ENCODE measurements at regions not wholly inside any gene's neighbourhood (a gene's known extent, or its start where the extent isn't known, plus 50 kb on each side); places are given as distances from the start of the nearest gene placed in this dataset.

DNA sequence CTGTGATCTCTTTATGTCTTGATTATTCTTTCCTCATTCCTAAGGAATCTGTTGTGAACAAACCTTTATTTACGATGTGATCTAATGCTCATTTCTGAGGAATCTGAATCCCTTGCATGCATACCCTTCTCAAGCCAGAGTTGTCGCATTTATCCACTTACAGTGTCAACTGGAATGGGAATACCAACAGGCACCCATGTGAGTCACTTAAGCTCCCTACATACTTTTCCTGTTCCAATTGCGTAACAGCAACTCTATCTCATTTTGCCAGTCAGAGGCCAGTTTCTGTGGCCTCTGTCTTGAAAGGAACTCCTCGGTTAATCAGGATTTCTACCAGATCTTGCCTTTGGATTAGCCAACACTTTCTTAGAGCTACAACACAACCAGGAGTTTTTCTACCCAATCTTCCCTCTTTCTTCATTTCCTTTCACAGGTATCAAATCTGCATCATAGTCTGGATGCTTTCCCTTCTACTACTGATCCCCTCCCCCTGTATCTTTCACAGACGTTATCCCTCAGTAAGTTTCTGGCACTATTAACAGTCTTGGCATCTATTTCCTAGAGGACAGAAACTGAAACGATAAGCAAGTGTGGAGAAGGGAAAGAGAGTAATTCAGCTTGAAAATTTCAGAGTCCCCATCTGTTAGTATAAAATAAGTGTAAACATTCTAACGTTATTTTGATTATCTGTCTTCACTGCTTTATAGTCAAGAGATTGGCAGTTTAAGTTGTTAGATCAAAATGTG lies 66.8 kb upstream of the BCHE start:
- Histone ChIP-seq H3K4me3 (no peak overlapping the region), H3K9me3 (no peaks in the 10 kb centered on the region), H3K4me1 (no peaks in the 10 kb centered on the region), H3K4me2 (no peak overlapping the region), H3K27ac (no peak overlapping the region)
- TF ChIP-seq NFE2L2 (conservative IDR thresholded peaks at IDR 0.05; ENCODE audit: low read length): no peak
- TF ChIP-seq CBX2 (IDR thresholded peaks at IDR 0.05; ENCODE audit: borderline replicate concordance, low read depth): no peak
- peak in 1 of 2 experiments; percentile 31; a peak in 1 of 4 replicates for TF ChIP-seq CEBPB (IDR thresholded peaks at IDR 0.05)
- no peak for TF ChIP-seq JUNB (IDR thresholded peaks at IDR 0.05)
- TF ChIP-seq POLR2A (IDR thresholded peaks at IDR 0.05; ENCODE audit: low read length): no peak
- no peak for TF ChIP-seq HEYL (CRISPR knock-in tag; IDR thresholded peaks at IDR 0.05)
- TF ChIP-seq, protein P1, sequence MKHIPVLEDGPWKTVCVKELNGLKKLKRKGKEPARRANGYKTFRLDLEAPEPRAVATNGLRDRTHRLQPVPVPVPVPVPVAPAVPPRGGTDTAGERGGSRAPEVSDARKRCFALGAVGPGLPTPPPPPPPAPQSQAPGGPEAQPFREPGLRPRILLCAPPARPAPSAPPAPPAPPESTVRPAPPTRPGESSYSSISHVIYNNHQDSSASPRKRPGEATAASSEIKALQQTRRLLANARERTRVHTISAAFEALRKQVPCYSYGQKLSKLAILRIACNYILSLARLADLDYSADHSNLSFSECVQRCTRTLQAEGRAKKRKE (CRISPR knock-in tag; IDR thresholded peaks at IDR 0.05; ENCODE audit: low read depth): no peak
- ChIA-PET CTCF (no interaction called here), POLR2A (no interaction called here)
- DNase-seq (ENCODE audit: low read depth in 1 of 2, low spot score in 1 of 2) (peak in 1 of 2 experiments; percentile 0), ATAC-seq (no peak), FAIRE-seq (no peak)
- 42% methylated on average over 7 of the region's 7 CpGs for WGBS (ENCODE audit: missing lambda C conversion rate)

DNA sequence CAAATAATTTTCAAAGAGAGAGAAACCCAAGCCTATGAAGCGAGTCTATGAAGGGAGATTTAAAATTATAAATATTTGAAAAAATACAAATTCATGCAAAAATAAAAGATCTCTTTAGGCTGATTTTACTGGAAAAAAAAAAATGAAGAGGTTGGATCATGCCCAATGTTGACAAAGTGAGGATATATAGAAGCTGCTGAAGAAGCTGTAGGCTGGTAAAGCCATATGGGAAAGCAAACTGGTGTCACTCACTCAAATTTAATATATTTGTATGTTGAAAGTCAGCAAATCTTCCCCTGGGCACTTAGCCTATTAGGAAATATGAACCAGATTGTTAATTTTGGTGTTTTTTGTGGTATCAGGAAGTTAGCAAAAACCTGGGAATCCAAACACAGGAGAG lies 61.8 kb upstream of the BCHE start:
- FAIRE-seq: no peak
- POLR2A ChIA-PET: no interaction called here
- no peak for ATAC-seq

More for the DNA sequence above, 61.8 kb upstream of the BCHE start:
- DNase-seq (ENCODE audit: low read depth in 1 of 2, low spot score in 1 of 2): no peak
- H3K27ac ChIP-seq: no peak overlapping the region
- H3K4me1 ChIP-seq: no peaks in the 10 kb centered on the region
- WGBS (ENCODE audit: missing lambda C conversion rate): 69% methylated on average over 1 of the region's 1 CpG
- no peak for TF ChIP-seq ZNF302 (CRISPR knock-in tag; IDR thresholded peaks at IDR 0.05)
- TF ChIP-seq, protein P2, sequence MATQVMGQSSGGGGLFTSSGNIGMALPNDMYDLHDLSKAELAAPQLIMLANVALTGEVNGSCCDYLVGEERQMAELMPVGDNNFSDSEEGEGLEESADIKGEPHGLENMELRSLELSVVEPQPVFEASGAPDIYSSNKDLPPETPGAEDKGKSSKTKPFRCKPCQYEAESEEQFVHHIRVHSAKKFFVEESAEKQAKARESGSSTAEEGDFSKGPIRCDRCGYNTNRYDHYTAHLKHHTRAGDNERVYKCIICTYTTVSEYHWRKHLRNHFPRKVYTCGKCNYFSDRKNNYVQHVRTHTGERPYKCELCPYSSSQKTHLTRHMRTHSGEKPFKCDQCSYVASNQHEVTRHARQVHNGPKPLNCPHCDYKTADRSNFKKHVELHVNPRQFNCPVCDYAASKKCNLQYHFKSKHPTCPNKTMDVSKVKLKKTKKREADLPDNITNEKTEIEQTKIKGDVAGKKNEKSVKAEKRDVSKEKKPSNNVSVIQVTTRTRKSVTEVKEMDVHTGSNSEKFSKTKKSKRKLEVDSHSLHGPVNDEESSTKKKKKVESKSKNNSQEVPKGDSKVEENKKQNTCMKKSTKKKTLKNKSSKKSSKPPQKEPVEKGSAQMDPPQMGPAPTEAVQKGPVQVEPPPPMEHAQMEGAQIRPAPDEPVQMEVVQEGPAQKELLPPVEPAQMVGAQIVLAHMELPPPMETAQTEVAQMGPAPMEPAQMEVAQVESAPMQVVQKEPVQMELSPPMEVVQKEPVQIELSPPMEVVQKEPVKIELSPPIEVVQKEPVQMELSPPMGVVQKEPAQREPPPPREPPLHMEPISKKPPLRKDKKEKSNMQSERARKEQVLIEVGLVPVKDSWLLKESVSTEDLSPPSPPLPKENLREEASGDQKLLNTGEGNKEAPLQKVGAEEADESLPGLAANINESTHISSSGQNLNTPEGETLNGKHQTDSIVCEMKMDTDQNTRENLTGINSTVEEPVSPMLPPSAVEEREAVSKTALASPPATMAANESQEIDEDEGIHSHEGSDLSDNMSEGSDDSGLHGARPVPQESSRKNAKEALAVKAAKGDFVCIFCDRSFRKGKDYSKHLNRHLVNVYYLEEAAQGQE (IDR thresholded peaks at IDR 0.05): no peak
- TF ChIP-seq, protein P3, sequence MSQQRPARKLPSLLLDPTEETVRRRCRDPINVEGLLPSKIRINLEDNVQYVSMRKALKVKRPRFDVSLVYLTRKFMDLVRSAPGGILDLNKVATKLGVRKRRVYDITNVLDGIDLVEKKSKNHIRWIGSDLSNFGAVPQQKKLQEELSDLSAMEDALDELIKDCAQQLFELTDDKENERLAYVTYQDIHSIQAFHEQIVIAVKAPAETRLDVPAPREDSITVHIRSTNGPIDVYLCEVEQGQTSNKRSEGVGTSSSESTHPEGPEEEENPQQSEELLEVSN (IDR thresholded peaks at IDR 0.05; ENCODE audit: borderline replicate concordance, low read depth): no peak
- TF ChIP-seq, protein P4, sequence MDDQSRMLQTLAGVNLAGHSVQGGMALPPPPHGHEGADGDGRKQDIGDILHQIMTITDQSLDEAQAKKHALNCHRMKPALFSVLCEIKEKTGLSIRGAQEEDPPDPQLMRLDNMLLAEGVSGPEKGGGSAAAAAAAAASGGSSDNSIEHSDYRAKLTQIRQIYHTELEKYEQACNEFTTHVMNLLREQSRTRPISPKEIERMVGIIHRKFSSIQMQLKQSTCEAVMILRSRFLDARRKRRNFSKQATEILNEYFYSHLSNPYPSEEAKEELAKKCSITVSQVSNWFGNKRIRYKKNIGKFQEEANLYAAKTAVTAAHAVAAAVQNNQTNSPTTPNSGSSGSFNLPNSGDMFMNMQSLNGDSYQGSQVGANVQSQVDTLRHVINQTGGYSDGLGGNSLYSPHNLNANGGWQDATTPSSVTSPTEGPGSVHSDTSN (IDR thresholded peaks at IDR 0.05): no peak
- TF ChIP-seq POLR2AphosphoS2 (conservative IDR thresholded peaks at IDR 0.05; ENCODE audit: low read length): no peak
- no peak for TF ChIP-seq NR3C1 (IDR thresholded peaks at IDR 0.05)
- no peak for TF ChIP-seq CBX2 (IDR thresholded peaks at IDR 0.05; ENCODE audit: borderline replicate concordance, low read depth)
- TF ChIP-seq HOXB5 (CRISPR knock-in tag; IDR thresholded peaks at IDR 0.05): no peak
- TF ChIP-seq HDAC2 (IDR thresholded peaks at IDR 0.05): no peak
- no peak for TF ChIP-seq MYC (IDR thresholded peaks at IDR 0.05; ENCODE audit: borderline replicate concordance, low read length)
- no peak for TF ChIP-seq HOXB13 (CRISPR knock-in tag; IDR thresholded peaks at IDR 0.05; ENCODE audit: low read depth)
- no peak for TF ChIP-seq TP53 (CRISPR knock-in tag; IDR thresholded peaks at IDR 0.05)
- TF ChIP-seq, protein P5, sequence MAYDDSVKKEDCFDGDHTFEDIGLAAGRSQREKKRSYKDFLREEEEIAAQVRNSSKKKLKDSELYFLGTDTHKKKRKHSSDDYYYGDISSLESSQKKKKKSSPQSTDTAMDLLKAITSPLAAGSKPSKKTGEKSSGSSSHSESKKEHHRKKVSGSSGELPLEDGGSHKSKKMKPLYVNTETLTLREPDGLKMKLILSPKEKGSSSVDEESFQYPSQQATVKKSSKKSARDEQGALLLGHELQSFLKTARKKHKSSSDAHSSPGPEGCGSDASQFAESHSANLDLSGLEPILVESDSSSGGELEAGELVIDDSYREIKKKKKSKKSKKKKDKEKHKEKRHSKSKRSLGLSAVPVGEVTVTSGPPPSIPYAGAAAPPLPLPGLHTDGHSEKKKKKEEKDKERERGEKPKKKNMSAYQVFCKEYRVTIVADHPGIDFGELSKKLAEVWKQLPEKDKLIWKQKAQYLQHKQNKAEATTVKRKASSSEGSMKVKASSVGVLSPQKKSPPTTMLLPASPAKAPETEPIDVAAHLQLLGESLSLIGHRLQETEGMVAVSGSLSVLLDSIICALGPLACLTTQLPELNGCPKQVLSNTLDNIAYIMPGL (CRISPR knock-in tag; IDR thresholded peaks at IDR 0.05; ENCODE audit: borderline replicate concordance): no peak
- no peak for TF ChIP-seq POLR2A (IDR thresholded peaks at IDR 0.05; ENCODE audit: low read length)
- no peak for TF ChIP-seq KDM5A (IDR thresholded peaks at IDR 0.05)
- no peak for TF ChIP-seq TFCP2L1 (CRISPR knock-in tag; IDR thresholded peaks at IDR 0.05)
- TF ChIP-seq, protein P6, sequence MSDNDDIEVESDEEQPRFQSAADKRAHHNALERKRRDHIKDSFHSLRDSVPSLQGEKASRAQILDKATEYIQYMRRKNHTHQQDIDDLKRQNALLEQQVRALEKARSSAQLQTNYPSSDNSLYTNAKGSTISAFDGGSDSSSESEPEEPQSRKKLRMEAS (IDR thresholded peaks at IDR 0.05): no peak
- TF ChIP-seq RARB (CRISPR knock-in tag; IDR thresholded peaks at IDR 0.05): no peak
- TF ChIP-seq NPAS2 (CRISPR knock-in tag; IDR thresholded peaks at IDR 0.05; ENCODE audit: borderline replicate concordance): no peak
- H3K4me3 ChIP-seq: no peak overlapping the region
- CTCF ChIA-PET: no interaction called here
- no peaks in the 10 kb centered on the region for H3K9me3 ChIP-seq
- H3K4me2 ChIP-seq: no peak overlapping the region
